ENCODE measurements at regions not wholly inside any gene's neighbourhood (a gene's known extent, or its start where the extent isn't known, plus 50 kb on each side); places are given as distances from the start of the nearest gene placed in this dataset.
"Not testable (repeated sequence)": the region's sequence is repeated elsewhere in the genome, so short reads cannot be mapped to it uniquely, and the experiment has no call there.

- not testable (repeated sequence) for TF ChIP-seq POLR2A, CTCF (IDR thresholded peaks at IDR 0.05)
These were observed 141.5 kb upstream of the PGRMC2 start for GRCh38 chr4:128429023-128429613.

Data from breast epithelium (tissue), 3 donors.